Trophoblast cell (in vitro differentiated cells and primary cell): ENCODE measurements at regions not wholly inside any gene's neighbourhood (a gene's known extent, or its start where the extent isn't known, plus 50 kb on each side); places are given as distances from the start of the nearest gene placed in this dataset.

Source experiments
- DNase-seq, 2 donors: peaks; one replicate each; pipeline ENCODE4 v3.0.0-alpha.2; 2016
- H2AFZ ChIP-seq: 2 replicates; pipeline ENCODE4 v1.6.1; 2013; ENCODE audit warnings: low read length, moderate library complexity, mild to moderate bottlenecking; ENCODE audit not compliant: insufficient read depth, poor library complexity
- H2AK5ac ChIP-seq: 2 replicates; pipeline ENCODE4 v1.6.1; 2013; ENCODE audit warnings: mild to moderate bottlenecking, low read length
- H2BK120ac ChIP-seq: 2 replicates; pipeline ENCODE4 v1.6.1; 2013; ENCODE audit warnings: low read length, mild to moderate bottlenecking, moderate library complexity; ENCODE audit not compliant: insufficient read depth, poor library complexity
- H2BK12ac ChIP-seq: 2 replicates; pipeline ENCODE4 v1.6.1; 2013; ENCODE audit warnings: mild to moderate bottlenecking, low read length, moderate library complexity
- H2BK5ac ChIP-seq: 2 replicates; pipeline ENCODE4 v1.6.1; 2013; ENCODE audit warnings: low read length, low read depth, moderate library complexity, mild to moderate bottlenecking; ENCODE audit not compliant: poor library complexity
- H3K14ac ChIP-seq: 2 replicates; pipeline ENCODE4 v1.6.1; 2013; ENCODE audit warnings: mild to moderate bottlenecking, low read length
- H3K18ac ChIP-seq: 2 replicates; pipeline ENCODE4 v1.6.1; 2013; ENCODE audit warnings: mild to moderate bottlenecking, low read length
- H3K23ac ChIP-seq: 2 replicates; pipeline ENCODE4 v1.6.1; 2013; ENCODE audit warnings: low read length
- H3K27ac ChIP-seq: 2 replicates; pipeline ENCODE4 v1.5.1; 2013; ENCODE audit warnings: low read depth, mild to moderate bottlenecking, inconsistent platforms, low read length, moderate library complexity
- H3K27me3 ChIP-seq: 2 replicates; pipeline ENCODE4 v1.6.1; 2013; ENCODE audit warnings: inconsistent platforms, mild to moderate bottlenecking, low read length, moderate library complexity; ENCODE audit not compliant: insufficient read depth
- H3K36me3 ChIP-seq, 2 experiments: 1 replicate in 1 of 2; 2 replicates in 1 of 2; pipeline ENCODE4 v1.6.1; 2013; ENCODE audit warnings: low read length in 2 of 2, mild to moderate bottlenecking in 2 of 2, moderate library complexity in 1 of 2; ENCODE audit not compliant: insufficient read depth in 2 of 2, control insufficient read depth in 1 of 2
- H3K4ac ChIP-seq: 2 replicates; pipeline ENCODE4 v1.6.1; 2013; ENCODE audit warnings: low read depth, mild to moderate bottlenecking, low read length, moderate library complexity
- H3K4me1 ChIP-seq, 2 experiments: 1 replicate in 1 of 2; 2 replicates in 1 of 2; pipeline ENCODE4 v1.6.1; 2013; ENCODE audit warnings: low read length in 2 of 2, mild to moderate bottlenecking in 2 of 2, moderate library complexity in 1 of 2; ENCODE audit not compliant: insufficient read depth in 2 of 2, control insufficient read depth in 1 of 2
- H3K4me2 ChIP-seq: 2 replicates; pipeline ENCODE4 v1.6.1; 2013; ENCODE audit warnings: inconsistent platforms, mild to moderate bottlenecking, low read length, moderate library complexity
- H3K4me3 ChIP-seq: 2 replicates; pipeline ENCODE4 v1.5.1; 2013; ENCODE audit warnings: mild to moderate bottlenecking, low read depth, low read length, inconsistent platforms
- H3K79me1 ChIP-seq: one replicate; pipeline ENCODE4 v1.6.1; 2013; ENCODE audit warnings: low read length
- H3K79me2 ChIP-seq: 2 replicates; pipeline ENCODE4 v1.6.1; 2013; ENCODE audit warnings: low read length, mild to moderate bottlenecking; ENCODE audit not compliant: control insufficient read depth, insufficient read depth, poor library complexity
- H3K9ac ChIP-seq: 2 replicates; pipeline ENCODE4 v1.6.1; 2013; ENCODE audit warnings: mild to moderate bottlenecking, low read length
- H3K9me3 ChIP-seq: 2 replicates; pipeline ENCODE4 v1.6.1; 2013; ENCODE audit warnings: low read depth, mild to moderate bottlenecking, control low read depth, inconsistent platforms, low read length; ENCODE audit not compliant: insufficient read depth
- H4K12ac ChIP-seq: 2 replicates; pipeline ENCODE4 v1.6.1; 2013; ENCODE audit warnings: low read depth, mild to moderate bottlenecking, low read length, moderate library complexity
- H4K8ac ChIP-seq: 2 replicates; pipeline ENCODE4 v1.6.1; 2013; ENCODE audit warnings: low read depth, mild to moderate bottlenecking, low read length, moderate library complexity
- H4K91ac ChIP-seq: one replicate; pipeline ENCODE4 v1.6.1; 2013; ENCODE audit warnings: low read depth, mild to moderate bottlenecking, low read length, moderate library complexity
- WGBS: extraction: QIAGEN DNeasy Blood & Tissue Kit; methylation state at CpG from one replicate; pipeline ENCODE4 v1.1.7; 2013; ENCODE audit warnings: missing lambda C conversion rate; ENCODE audit not compliant: insufficient read length, insufficient coverage; ENCODE audit errors: extremely low coverage; 5-methylcytosine and 5-hydroxymethylcytosine counted together

- H2BK120ac ChIP-seq: no peak overlapping the region
- no peaks in the 10 kb centered on the region for H3K79me2 ChIP-seq
- H3K79me1 ChIP-seq: no peaks in the 10 kb centered on the region
- H2AK5ac ChIP-seq: no peak overlapping the region
- H3K4me1 ChIP-seq: no peaks in the 10 kb centered on the region
- H3K14ac ChIP-seq: no peak overlapping the region
- H3K27ac ChIP-seq: no peak overlapping the region
- no peak overlapping the region for H4K12ac ChIP-seq
- H3K36me3 ChIP-seq: no peaks in the 10 kb centered on the region
- no peak overlapping the region for H3K9ac ChIP-seq
- no peak overlapping the region for H2BK12ac ChIP-seq
- no peaks in the 10 kb centered on the region for H3K27me3 ChIP-seq
- no peak overlapping the region for H4K8ac ChIP-seq
- H3K4me3 ChIP-seq: no peak overlapping the region
- no peak overlapping the region for H3K4ac ChIP-seq
- DNase-seq: no peak
- no peak overlapping the region for H2AFZ ChIP-seq
- H3K4me2 ChIP-seq: no peak overlapping the region
- no peak overlapping the region for H2BK5ac ChIP-seq
- WGBS: no CpG with 5 or more reads among the region's 1 CpG
- no peak overlapping the region for H3K18ac ChIP-seq
- H3K9me3 ChIP-seq: no peaks in the 10 kb centered on the region
- H4K91ac ChIP-seq: no peak overlapping the region
- H3K23ac ChIP-seq: no peak overlapping the region
Measured at GRCh38 chr1:218201601-218202000, 83.5 kb upstream of the RRP15 start.

GRCh38 chr1:218205721-218206120 is 79.4 kb upstream of the RRP15 start:
- H3K27me3 ChIP-seq: no peaks in the 10 kb centered on the region
- no peak overlapping the region for H2AFZ ChIP-seq

GRCh38 chr1:218207194-218207593 is 77.9 kb upstream of the RRP15 start:
- Histone ChIP-seq H3K79me1 (no peaks in the 10 kb centered on the region), H4K12ac (no peak overlapping the region), H2BK5ac (no peak overlapping the region), H3K9me3 (no peaks in the 10 kb centered on the region), H3K4me2 (no peak overlapping the region), H2BK120ac (no peak overlapping the region), H3K27me3 (no peaks in the 10 kb centered on the region), H4K8ac (no peak overlapping the region), H3K36me3 (no peaks in the 10 kb centered on the region), H3K14ac (no peak overlapping the region), H2AK5ac (no peak overlapping the region), H3K18ac (no peak overlapping the region), H2AFZ (no peak overlapping the region), H3K79me2 (no peaks in the 10 kb centered on the region), H3K4me1 (no peaks in the 10 kb centered on the region), H3K4ac (no peak overlapping the region), H3K27ac (no peak overlapping the region), H3K4me3 (no peak overlapping the region), H4K91ac (no peak overlapping the region), H2BK12ac (no peak overlapping the region), H3K23ac (no peak overlapping the region), H3K9ac (no peak overlapping the region)
- WGBS: no CpG with 5 or more reads among the region's 3 CpGs
- no peak for DNase-seq

More at GRCh38 chr1:218205721-218206120, 79.4 kb upstream of the RRP15 start:
- Histone ChIP-seq H3K4me3 (no peak overlapping the region), H3K79me1 (no peaks in the 10 kb centered on the region), H3K4me2 (no peak overlapping the region), H3K36me3 (no peaks in the 10 kb centered on the region), H2BK120ac (no peak overlapping the region), H3K9ac (no peak overlapping the region), H3K9me3 (no peaks in the 10 kb centered on the region), H3K18ac (no peak overlapping the region), H3K4me1 (no peaks in the 10 kb centered on the region), H3K79me2 (no peaks in the 10 kb centered on the region), H3K27ac (no peak overlapping the region), H3K14ac (no peak overlapping the region), H3K4ac (no peak overlapping the region), H2AK5ac (no peak overlapping the region), H2BK12ac (no peak overlapping the region), H3K23ac (no peak overlapping the region), H4K8ac (no peak overlapping the region), H4K12ac (no peak overlapping the region), H2BK5ac (no peak overlapping the region), H4K91ac (no peak overlapping the region)
- no peak for DNase-seq

GRCh38 chr1:218209351-218209861 is 75.7 kb upstream of the RRP15 start:
- H2BK5ac ChIP-seq: no peak overlapping the region
- H3K9me3 ChIP-seq: no peaks in the 10 kb centered on the region
- no peaks in the 10 kb centered on the region for H3K4me1 ChIP-seq
- H3K79me2 ChIP-seq: no peaks in the 10 kb centered on the region
- no CpG with 5 or more reads among the region's 3 CpGs for WGBS
- peak; percentile 20 to 57 for DNase-seq
- no peak overlapping the region for H3K14ac ChIP-seq
- H3K23ac ChIP-seq: no peak overlapping the region
- no peak overlapping the region for H3K18ac ChIP-seq
- no peak overlapping the region for H4K91ac ChIP-seq
- no peak overlapping the region for H3K9ac ChIP-seq
- no peak overlapping the region for H2BK12ac ChIP-seq
- H3K4me3 ChIP-seq: no peak overlapping the region
- H3K79me1 ChIP-seq: no peaks in the 10 kb centered on the region
- H4K12ac ChIP-seq: no peak overlapping the region
- no peak overlapping the region for H3K27ac ChIP-seq
- no peak overlapping the region for H2BK120ac ChIP-seq
- no peaks in the 10 kb centered on the region for H3K36me3 ChIP-seq
- H4K8ac ChIP-seq: no peak overlapping the region
- no peak overlapping the region for H3K4me2 ChIP-seq
- no peak overlapping the region for H2AK5ac ChIP-seq
- H2AFZ ChIP-seq: no peak overlapping the region
- no peak overlapping the region for H3K4ac ChIP-seq
- no peaks in the 10 kb centered on the region for H3K27me3 ChIP-seq
